Lung (tissue), 11 donors: ENCODE measurements at regions not wholly inside any gene's neighbourhood (a gene's known extent, or its start where the extent isn't known, plus 50 kb on each side); places are given as distances from the start of the nearest gene placed in this dataset.

Experiments used
- ATAC-seq: fragments of 200-7000 bp; cut with Tn5 transposase; one replicate; pipeline ENCODE4 v1.9.1; 2020; ENCODE audit warnings: moderate number of reproducible peaks; ENCODE audit not compliant: insufficient read depth, low FRiP score
- DNase-seq, 3 donors: peaks; one replicate each; pipeline ENCODE4 v3.0.0-alpha.2; 2013 to 2017
- H3K27ac ChIP-seq, 2 donors: one replicate each; pipeline ENCODE4 v1.5.1; 2013; ENCODE audit warnings: mild to moderate bottlenecking in 2 of 2, moderate library complexity in 2 of 2, control low read depth in 1 of 2, inconsistent platforms in 1 of 2, low read depth in 1 of 2, low read length in 1 of 2
- H3K27me3 ChIP-seq, 3 donors: one replicate each; pipeline ENCODE4 v1.5.1; 2013; ENCODE audit warnings: low read length in 2 of 3; ENCODE audit not compliant: control insufficient read depth in 3 of 3, insufficient read depth in 3 of 3
- H3K36me3 ChIP-seq, 4 donors: one replicate each; pipeline ENCODE4 v1.5.1; 2013; ENCODE audit warnings: low read length in 4 of 4, mild to moderate bottlenecking in 1 of 4, moderate library complexity in 1 of 4; ENCODE audit not compliant: control insufficient read depth in 4 of 4, insufficient read depth in 4 of 4
- H3K4me1 ChIP-seq, 5 donors: one replicate each; pipeline ENCODE4 v1.5.1; 2013; ENCODE audit warnings: low read length in 5 of 5, mild to moderate bottlenecking in 2 of 5, moderate library complexity in 1 of 5; ENCODE audit not compliant: control insufficient read depth in 5 of 5, insufficient read depth in 5 of 5
- H3K4me3 ChIP-seq: one replicate; pipeline ENCODE4 v1.5.1; 2013; ENCODE audit warnings: mild to moderate bottlenecking, control low read depth, moderate library complexity
- H3K9ac ChIP-seq, 2 donors: one replicate each; pipeline ENCODE4 v1.5.1; 2013; ENCODE audit warnings: low read length in 2 of 2, control low read depth in 1 of 2; ENCODE audit not compliant: insufficient read depth in 1 of 2
- H3K9me3 ChIP-seq, 4 donors: one replicate each; pipeline ENCODE4 v1.5.1; 2013; ENCODE audit warnings: low read length in 3 of 4, mild to moderate bottlenecking in 1 of 4, moderate library complexity in 1 of 4; ENCODE audit not compliant: control insufficient read depth in 4 of 4, insufficient read depth in 3 of 4
- CTCF ChIP-seq: IDR thresholded peaks from 2 replicates; pipeline ENCODE4 v1.5.1; 2012; ENCODE audit warnings: mild to moderate bottlenecking; ENCODE audit errors: control extremely low read depth, extremely low read depth
- WGBS, 2 donors: extraction: QIAGEN DNeasy Blood & Tissue Kit; methylation state at CpG; one replicate each; pipeline ENCODE4 v1.1.7; 2013; 5-methylcytosine and 5-hydroxymethylcytosine counted together
- donor health status: control.
- donor health status: control.
- donor health status: Bipolar disorder and iron deficiency.
- donor health status: healthy.
- donor health status: DM: yes; HTN: yes; CAD: no.

- DNase-seq (no peak), ATAC-seq (no peak)
- H3K4me1 ChIP-seq = no peaks in the 10 kb centered on the region
- H3K4me3 ChIP-seq = no peak overlapping the region
- H3K27ac ChIP-seq = no peak overlapping the region
- no peak overlapping the region for H3K9ac ChIP-seq
- peaks cover 0 to 2% (median 0%) of the 10 kb centered on the region in 4 donors for H3K9me3 ChIP-seq
- no peaks in the 10 kb centered on the region for H3K27me3 ChIP-seq
- no peak for TF ChIP-seq CTCF
- no peaks in the 10 kb centered on the region for H3K36me3 ChIP-seq
Measured at GRCh38 chr10:53737132-53737531, 964.5 kb upstream of the MBL2 start.

GRCh38 chr10:53726921-53727320, 954.3 kb upstream of the MBL2 start:
- DNase-seq (no peak), ATAC-seq (no peak)
- Histone ChIP-seq H3K27me3 (no peaks in the 10 kb centered on the region), H3K36me3 (no peaks in the 10 kb centered on the region), H3K9ac (no peak overlapping the region), H3K4me1 (no peaks in the 10 kb centered on the region), H3K4me3 (no peak overlapping the region), H3K27ac (no peak overlapping the region), H3K9me3 (no peaks in the 10 kb centered on the region)
- WGBS, 2 donors = 89 to 92% methylated on average over 7 of the region's 7 CpGs
- TF ChIP-seq CTCF = no peak

GRCh38 chr10:53724581-53724980, 952.0 kb upstream of the MBL2 start:
- no peak overlapping the region for H3K4me3 ChIP-seq
- no peak overlapping the region for H3K27ac ChIP-seq
- WGBS, 2 donors = 88 to 94% methylated on average over 4 of the region's 4 CpGs
- ATAC-seq (no peak), DNase-seq (no peak)
- no peak overlapping the region for H3K9ac ChIP-seq
- H3K36me3 ChIP-seq = no peaks in the 10 kb centered on the region
- no peak for TF ChIP-seq CTCF
- H3K27me3 ChIP-seq = no peaks in the 10 kb centered on the region
- no peaks in the 10 kb centered on the region for H3K9me3 ChIP-seq
- H3K4me1 ChIP-seq = no peaks in the 10 kb centered on the region

GRCh38 chr10:53719658-53720057, 947.1 kb upstream of the MBL2 start:
- 86 to 92% methylated on average over 1 of the region's 1 CpG for WGBS, 2 donors
- Histone ChIP-seq H3K27me3 (no peaks in the 10 kb centered on the region), H3K36me3 (no peaks in the 10 kb centered on the region), H3K9ac (no peak overlapping the region), H3K9me3 (no peaks in the 10 kb centered on the region), H3K4me3 (no peak overlapping the region), H3K4me1 (no peaks in the 10 kb centered on the region), H3K27ac (no peak overlapping the region)
- DNase-seq (no peak), ATAC-seq (no peak)
- TF ChIP-seq CTCF = no peak
